ENCODE measurements at regions not wholly inside any gene's neighbourhood (a gene's known extent, or its start where the extent isn't known, plus 50 kb on each side); places are given as distances from the start of the nearest gene placed in this dataset.
A peak's percentile ranks its signal among the peaks of the same experiment; 100 is the strongest.

- intact Hi-C loops (cut with DNase I; ENCODE audit: low total_unique reads) (no loop called here), in situ Hi-C loops (cut with MboI; ENCODE audit: low sequenced_read_pairs in 4 of 4) (no loop called here)
- peak; percentile 14 to 47 for ATAC-seq
- no peak for DNase-seq
- Histone ChIP-seq H3K36me3 (no peaks in the 10 kb centered on the region), H3K4me1 (peaks cover 37 to 45% of the 10 kb centered on the region in 2 donors), H3K4me3 (peak overlapping the region in 1 of 4 donors; percentile 5), H3K27me3 (no peaks in the 10 kb centered on the region), H3K27ac (peak overlapping the region; percentile 14 to 61 (median 36)), H3K9me3 (no peaks in the 10 kb centered on the region)
- TF ChIP-seq POLR2A (IDR thresholded peaks at IDR 0.05) (no peak), CTCF (IDR thresholded peaks at IDR 0.05 in 4 of 5, conservative IDR thresholded peaks at IDR 0.05 in 1 of 5) (no peak)
Measured at GRCh38 chr6:163943607-163944385, 529.3 kb downstream of the QKI start.

GRCh38 chr6:163942790-163943189 lies 528.3 kb downstream of the QKI start:
- Histone ChIP-seq H3K36me3 (no peaks in the 10 kb centered on the region), H3K4me3 (no peak overlapping the region), H3K4me1 (peaks cover 37 to 45% of the 10 kb centered on the region in 2 donors), H3K27me3 (no peaks in the 10 kb centered on the region), H3K9me3 (no peaks in the 10 kb centered on the region), H3K27ac (no peak overlapping the region)
- TF ChIP-seq CTCF (IDR thresholded peaks at IDR 0.05 in 4 of 5, conservative IDR thresholded peaks at IDR 0.05 in 1 of 5) (no peak), POLR2A (IDR thresholded peaks at IDR 0.05) (no peak)
- in situ Hi-C loops (cut with MboI; ENCODE audit: low sequenced_read_pairs in 4 of 4): no loop called here
- no peak for DNase-seq
- ATAC-seq: no peak
- intact Hi-C loops (cut with DNase I; ENCODE audit: low total_unique reads): no loop called here

GRCh38 chr6:163941624-163941976 lies 527.1 kb downstream of the QKI start:
- ATAC-seq (no peak), DNase-seq (no peak)
- no peaks in the 10 kb centered on the region for H3K27me3 ChIP-seq
- no peak overlapping the region for H3K4me3 ChIP-seq
- no peak for TF ChIP-seq CTCF (IDR thresholded peaks at IDR 0.05 in 4 of 5, conservative IDR thresholded peaks at IDR 0.05 in 1 of 5)
- no peak for TF ChIP-seq POLR2A (IDR thresholded peaks at IDR 0.05)
- H3K9me3 ChIP-seq: no peaks in the 10 kb centered on the region
- peak overlapping the region; percentile 38 to 61 (median 48) for H3K27ac ChIP-seq
- H3K4me1 ChIP-seq: peaks cover 37 to 40% of the 10 kb centered on the region in 2 donors
- no peaks in the 10 kb centered on the region for H3K36me3 ChIP-seq
- in situ Hi-C loops (cut with MboI; ENCODE audit: low sequenced_read_pairs in 4 of 4): no loop called here
- intact Hi-C loops (cut with DNase I; ENCODE audit: low total_unique reads): no loop called here

- in situ Hi-C loops (cut with MboI; ENCODE audit: low sequenced_read_pairs in 4 of 4): no loop called here
- ATAC-seq (peak; percentile 25 to 39), DNase-seq (no peak)
- Histone ChIP-seq H3K4me3 (no peak overlapping the region), H3K27ac (peak overlapping the region; percentile 38 to 61 (median 48)), H3K9me3 (no peaks in the 10 kb centered on the region), H3K36me3 (no peaks in the 10 kb centered on the region), H3K4me1 (peaks cover 32 to 35% of the 10 kb centered on the region in 2 donors), H3K27me3 (no peaks in the 10 kb centered on the region)
- no peak for TF ChIP-seq CTCF (IDR thresholded peaks at IDR 0.05 in 4 of 5, conservative IDR thresholded peaks at IDR 0.05 in 1 of 5)
- no peak for TF ChIP-seq POLR2A (IDR thresholded peaks at IDR 0.05)
- intact Hi-C loops (cut with DNase I; ENCODE audit: low total_unique reads): no loop called here
Measured at GRCh38 chr6:163940705-163941623, 526.4 kb downstream of the QKI start.

Data from gastrocnemius medialis (tissue), 4 donors.